Suprapubic skin (tissue), 4 donors: ENCODE measurements at regions not wholly inside any gene's neighbourhood (a gene's known extent, or its start where the extent isn't known, plus 50 kb on each side); places are given as distances from the start of the nearest gene placed in this dataset.

Experiments
- CTCF ChIP-seq, 2 donors: fragments of 200-600 bp in 1 of 2; fragments of 450-650 bp in 1 of 2; sonication (generic) in 1 of 2; IDR thresholded peaks; one replicate each; pipeline ENCODE4 v1.5.1; 2016 to 2019; ENCODE audit warnings: antibody characterized with exemption in 2 of 2, mild to moderate bottlenecking in 1 of 2, moderate library complexity in 1 of 2
- EP300 ChIP-seq: sonication (generic); formaldehyde crosslinking; IDR thresholded peaks from one replicate; pipeline ENCODE4 v1.6.1; 2017; ENCODE audit warnings: antibody characterized with exemption
- POLR2A ChIP-seq, 2 donors: fragments of 450-650 bp; IDR thresholded peaks; one replicate each; pipeline ENCODE4 v1.6.1; 2017; ENCODE audit warnings: antibody characterized with exemption in 2 of 2, mild to moderate bottlenecking in 2 of 2, moderate library complexity in 2 of 2
- POLR2AphosphoS5 ChIP-seq, 3 donors: sonication (generic); formaldehyde crosslinking; IDR thresholded peaks; one replicate each; pipeline ENCODE4 v1.6.1; 2017; ENCODE audit warnings: antibody characterized with exemption in 3 of 3

DNA sequence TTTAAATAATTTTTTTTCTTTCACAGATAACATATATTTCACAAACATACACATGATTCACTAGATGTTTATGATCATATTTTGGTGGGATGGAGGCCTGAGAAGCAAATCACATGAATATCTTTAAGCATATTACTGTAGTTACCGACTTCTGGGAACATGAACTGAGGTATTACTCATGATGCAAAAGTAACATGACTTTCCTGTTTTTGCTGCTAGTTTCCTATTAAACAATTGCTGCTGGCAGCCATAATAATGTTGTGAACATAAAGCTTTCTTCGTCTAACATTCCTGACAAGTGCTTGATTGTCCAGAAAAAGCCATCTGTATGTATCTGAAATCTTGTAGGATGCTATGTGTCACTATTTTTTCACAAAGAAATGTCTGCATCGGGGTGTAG is 145.4 kb downstream of the MTX2 start:
- TF ChIP-seq CTCF (IDR thresholded peaks at IDR 0.05) (no peak), EP300 (no peak), POLR2AphosphoS5 (IDR thresholded peaks at IDR 0.05) (no peak), POLR2A (IDR thresholded peaks at IDR 0.05) (no peak)
